ENCODE measurements at regions not wholly inside any gene's neighbourhood (a gene's known extent, or its start where the extent isn't known, plus 50 kb on each side); places are given as distances from the start of the nearest gene placed in this dataset.

GRCh38 chr6:12586721-12587480, 129.7 kb upstream of the PHACTR1 start:
- Mint-ChIP-seq H3K9me3 (no peaks in the 10 kb centered on the region), H3K4me3 (no peak overlapping the region), H3K27me3 (peaks cover 11% of the 10 kb centered on the region), H3K36me3 (ENCODE audit: low read depth) (no peaks in the 10 kb centered on the region), H3K4me1 (no peaks in the 10 kb centered on the region), H3K27ac (no peak overlapping the region)
- no peak for ATAC-seq (replicated peaks)

- H3K27ac Mint-ChIP-seq = no peak overlapping the region
- no peaks in the 10 kb centered on the region for H3K36me3 Mint-ChIP-seq (ENCODE audit: low read depth)
These were observed 125.7 kb upstream of the PHACTR1 start for GRCh38 chr6:12590901-12591300.

DNA sequence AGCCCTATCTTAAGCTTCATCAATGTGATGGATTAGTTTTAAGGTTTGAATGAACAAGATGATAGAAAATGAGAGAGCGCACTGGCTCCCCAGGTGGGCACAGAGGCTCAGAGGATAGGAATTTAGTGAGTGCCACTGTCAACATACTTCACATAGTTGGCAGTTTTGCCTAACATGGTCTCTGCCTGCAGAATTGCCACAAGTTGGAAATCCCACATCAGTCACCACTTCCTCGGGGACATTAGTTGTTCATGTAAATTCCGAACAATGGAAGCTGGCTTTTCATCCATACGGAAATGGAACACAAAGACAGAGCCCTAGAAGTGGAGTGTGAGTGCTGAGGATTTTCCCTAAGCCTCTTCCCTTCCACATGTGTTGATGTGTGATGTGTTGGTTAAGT, 123.9 kb upstream of the PHACTR1 start:
- Mint-ChIP-seq H3K4me1 (no peaks in the 10 kb centered on the region), H3K4me3 (no peak overlapping the region), H3K9me3 (no peaks in the 10 kb centered on the region), H3K27ac (no peak overlapping the region), H3K36me3 (ENCODE audit: low read depth) (no peaks in the 10 kb centered on the region), H3K27me3 (peaks cover 7% of the 10 kb centered on the region)
- no peak for ATAC-seq (replicated peaks)

More at GRCh38 chr6:12590901-12591300, 125.7 kb upstream of the PHACTR1 start:
- H3K27me3 Mint-ChIP-seq = peaks cover 7% of the 10 kb centered on the region
- H3K4me1 Mint-ChIP-seq = no peaks in the 10 kb centered on the region
- no peaks in the 10 kb centered on the region for H3K9me3 Mint-ChIP-seq
- ATAC-seq (replicated peaks) = no peak
- no peak overlapping the region for H3K4me3 Mint-ChIP-seq

GRCh38 chr6:12593771-12594529, 122.6 kb upstream of the PHACTR1 start:
- no peak for ATAC-seq (replicated peaks)

DNA sequence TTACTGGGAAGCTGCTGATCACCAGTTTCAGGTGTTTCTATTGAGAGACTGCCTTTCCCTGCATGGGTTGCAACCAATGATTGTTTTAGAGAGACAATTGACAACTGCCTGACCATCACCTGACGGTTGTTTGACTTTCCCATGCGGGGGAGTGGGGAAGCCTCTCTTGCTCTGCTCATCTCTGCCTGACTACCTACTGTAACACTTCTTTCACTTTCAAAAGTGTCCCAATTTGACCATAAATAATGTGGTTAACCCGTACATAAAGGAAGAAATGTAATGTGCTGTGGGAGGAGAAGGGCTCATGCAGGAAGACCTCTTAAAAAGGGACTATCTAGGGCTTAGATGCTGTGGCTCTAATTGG, 122.1 kb upstream of the PHACTR1 start:
- no peaks in the 10 kb centered on the region for H3K4me1 Mint-ChIP-seq

More at GRCh38 chr6:12593771-12594529, 122.6 kb upstream of the PHACTR1 start:
- no peaks in the 10 kb centered on the region for H3K36me3 Mint-ChIP-seq (ENCODE audit: low read depth)
- no peaks in the 10 kb centered on the region for H3K4me1 Mint-ChIP-seq
- no peak overlapping the region for H3K27ac Mint-ChIP-seq
- H3K27me3 Mint-ChIP-seq = peaks cover 7% of the 10 kb centered on the region
- no peak overlapping the region for H3K4me3 Mint-ChIP-seq
- H3K9me3 Mint-ChIP-seq = no peaks in the 10 kb centered on the region

DNA sequence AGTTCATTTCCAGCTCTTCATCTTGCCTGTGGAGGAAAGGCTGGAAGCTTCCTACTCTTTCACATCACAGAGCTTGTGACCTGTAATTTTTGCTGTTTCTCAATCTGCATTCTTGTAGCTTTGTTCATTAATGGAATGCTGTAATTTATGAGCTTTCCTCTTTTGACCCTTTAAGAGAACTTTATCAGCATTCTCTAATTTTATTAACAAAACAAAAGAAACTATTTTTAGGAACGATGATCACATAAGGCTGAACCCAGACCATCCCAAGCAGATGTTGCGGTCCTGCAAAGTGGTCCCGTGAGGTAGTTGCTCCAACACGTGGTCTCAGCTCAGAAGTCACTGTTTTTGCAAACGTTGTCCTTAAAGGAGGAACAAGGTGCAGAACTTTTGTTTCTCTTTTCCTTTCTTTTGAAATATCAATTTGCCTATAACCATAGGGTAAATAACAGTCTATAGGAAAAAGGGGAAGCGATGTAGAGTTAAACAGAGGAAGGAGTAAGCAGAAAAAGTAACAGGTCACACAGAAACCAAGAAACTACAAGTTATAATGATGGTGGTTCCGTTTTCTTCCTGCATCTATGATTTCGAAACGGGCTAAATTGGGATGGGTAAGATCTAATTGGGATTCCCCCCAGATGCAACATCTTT, 121.3 kb upstream of the PHACTR1 start:
- ATAC-seq (replicated peaks) = no peak
- Mint-ChIP-seq H3K4me3 (no peak overlapping the region), H3K4me1 (no peaks in the 10 kb centered on the region), H3K27ac (no peak overlapping the region), H3K36me3 (ENCODE audit: low read depth) (no peaks in the 10 kb centered on the region), H3K27me3 (peaks cover 12% of the 10 kb centered on the region), H3K9me3 (no peaks in the 10 kb centered on the region)

More for the DNA sequence above, 122.1 kb upstream of the PHACTR1 start:
- no peak for ATAC-seq (replicated peaks)
- H3K27me3 Mint-ChIP-seq = peaks cover 7% of the 10 kb centered on the region
- no peaks in the 10 kb centered on the region for H3K9me3 Mint-ChIP-seq
- no peaks in the 10 kb centered on the region for H3K36me3 Mint-ChIP-seq (ENCODE audit: low read depth)
- H3K4me3 Mint-ChIP-seq = no peak overlapping the region
- H3K27ac Mint-ChIP-seq = no peak overlapping the region

GRCh38 chr6:12596731-12597130, 119.8 kb upstream of the PHACTR1 start:
- H3K9me3 Mint-ChIP-seq = no peaks in the 10 kb centered on the region
- H3K4me1 Mint-ChIP-seq = no peaks in the 10 kb centered on the region
- no peaks in the 10 kb centered on the region for H3K36me3 Mint-ChIP-seq (ENCODE audit: low read depth)
- H3K4me3 Mint-ChIP-seq = no peak overlapping the region
- no peak overlapping the region for H3K27ac Mint-ChIP-seq
- H3K27me3 Mint-ChIP-seq = peaks cover 19% of the 10 kb centered on the region
- ATAC-seq (replicated peaks) = no peak

DNA sequence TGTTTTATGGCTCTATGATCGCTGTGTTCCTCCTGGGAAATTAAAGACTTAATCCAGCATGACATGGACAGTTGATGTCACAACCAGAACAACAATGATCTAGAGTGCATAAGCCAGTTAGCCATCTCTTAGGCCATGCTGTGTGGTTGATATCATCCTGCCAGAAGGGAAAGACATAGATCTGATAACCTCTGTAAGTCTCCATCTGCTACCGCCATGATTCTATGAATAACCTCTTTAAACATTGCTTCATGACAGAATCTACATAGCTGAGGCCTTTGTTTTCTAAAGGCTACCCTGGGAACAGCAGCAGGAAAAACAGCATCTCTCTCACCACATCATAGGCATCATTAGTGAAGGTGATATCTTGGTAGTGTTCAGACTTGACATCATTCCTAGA, 117.6 kb upstream of the PHACTR1 start:
- Mint-ChIP-seq H3K4me3 (no peak overlapping the region), H3K9me3 (no peaks in the 10 kb centered on the region), H3K27ac (no peak overlapping the region), H3K4me1 (no peaks in the 10 kb centered on the region), H3K27me3 (peaks cover 21% of the 10 kb centered on the region), H3K36me3 (ENCODE audit: low read depth) (no peaks in the 10 kb centered on the region)
- ATAC-seq (replicated peaks) = no peak

DNA sequence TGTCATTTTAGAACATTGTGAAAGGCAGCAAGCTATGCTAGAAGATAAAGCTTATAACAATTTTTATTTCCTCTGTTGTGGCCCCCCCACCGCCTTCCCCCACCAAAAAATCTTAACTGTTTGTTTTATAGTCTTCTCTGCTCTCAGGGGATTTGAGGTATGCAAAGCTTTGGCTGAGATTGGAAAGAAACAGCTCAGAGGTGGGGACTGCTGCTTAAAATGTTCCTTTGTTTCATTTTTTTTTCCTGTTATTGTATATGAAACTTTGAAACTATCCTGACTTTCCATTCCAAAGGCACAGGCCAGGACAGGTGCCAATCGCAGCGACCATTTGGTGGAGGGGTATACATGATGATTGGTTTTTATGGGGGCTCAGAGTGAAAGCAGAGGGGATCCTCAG, 114.7 kb upstream of the PHACTR1 start:
- no peak for ATAC-seq (replicated peaks)
- H3K9me3 Mint-ChIP-seq = no peaks in the 10 kb centered on the region
- no peak overlapping the region for H3K27ac Mint-ChIP-seq
- H3K4me3 Mint-ChIP-seq = no peak overlapping the region
- no peaks in the 10 kb centered on the region for H3K36me3 Mint-ChIP-seq (ENCODE audit: low read depth)
- no peaks in the 10 kb centered on the region for H3K4me1 Mint-ChIP-seq
- peaks cover 25% of the 10 kb centered on the region for H3K27me3 Mint-ChIP-seq

DNA sequence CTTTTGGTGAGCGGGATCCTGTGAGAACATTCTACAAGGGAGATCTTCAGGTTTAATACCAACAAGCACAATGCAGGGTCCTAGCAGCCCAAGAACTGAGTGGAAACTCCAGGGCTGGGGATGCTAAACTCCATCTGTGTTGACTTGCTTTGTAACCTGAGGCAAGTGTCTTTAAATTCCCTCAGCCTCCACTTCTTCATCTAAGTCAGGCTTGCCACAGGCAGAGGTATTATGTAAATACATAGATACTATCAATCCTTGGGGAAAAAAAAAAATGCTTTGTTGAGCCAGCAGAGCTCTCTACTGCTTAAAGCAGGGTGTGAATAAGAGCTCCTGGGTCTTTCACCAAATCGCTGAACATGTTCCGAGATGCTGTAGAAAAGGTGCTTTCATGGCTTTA, 114.2 kb upstream of the PHACTR1 start:
- Mint-ChIP-seq H3K9me3 (no peaks in the 10 kb centered on the region), H3K36me3 (ENCODE audit: low read depth) (no peaks in the 10 kb centered on the region), H3K27me3 (peaks cover 29% of the 10 kb centered on the region), H3K4me1 (no peaks in the 10 kb centered on the region), H3K4me3 (no peak overlapping the region), H3K27ac (no peak overlapping the region)
- no peak for ATAC-seq (replicated peaks)

DNA sequence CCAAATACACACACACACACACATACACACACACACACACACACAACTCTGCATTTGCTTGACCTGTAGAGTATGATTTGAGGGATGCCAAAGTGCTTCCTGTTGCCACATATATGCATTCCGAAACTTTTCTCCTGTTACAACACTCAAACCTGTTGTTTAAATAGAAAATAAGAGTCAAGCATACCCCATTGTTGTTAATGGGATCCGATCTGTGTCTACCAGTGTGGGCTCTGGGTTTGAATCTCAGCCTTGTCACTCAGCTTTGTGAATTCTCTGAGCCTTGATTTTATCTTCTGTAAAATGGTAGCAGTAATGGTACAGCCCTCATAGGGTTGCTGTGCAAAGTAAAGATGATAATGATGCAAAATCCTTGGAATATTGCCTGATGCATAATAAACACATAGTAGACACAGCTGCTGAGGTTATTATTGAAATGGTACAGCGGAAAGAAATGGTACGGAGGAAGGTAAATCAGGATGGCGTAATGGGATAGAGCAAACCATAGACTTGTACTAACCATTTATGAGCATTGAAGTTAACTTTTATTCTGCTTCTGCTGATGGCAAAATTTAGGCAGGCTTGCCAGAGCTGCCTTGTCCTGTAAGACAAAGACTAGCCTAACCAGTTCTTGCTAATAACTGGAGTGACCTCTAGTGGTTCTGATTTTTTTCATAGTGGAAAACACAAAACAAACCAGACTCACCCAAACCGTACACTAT, 113.5 kb upstream of the PHACTR1 start:
- no peaks in the 10 kb centered on the region for H3K36me3 Mint-ChIP-seq (ENCODE audit: low read depth)
- H3K27me3 Mint-ChIP-seq = peaks cover 31% of the 10 kb centered on the region
- H3K9me3 Mint-ChIP-seq = no peaks in the 10 kb centered on the region
- ATAC-seq (replicated peaks) = no peak
- H3K4me1 Mint-ChIP-seq = no peaks in the 10 kb centered on the region
- H3K4me3 Mint-ChIP-seq = no peak overlapping the region
- H3K27ac Mint-ChIP-seq = no peak overlapping the region

DNA sequence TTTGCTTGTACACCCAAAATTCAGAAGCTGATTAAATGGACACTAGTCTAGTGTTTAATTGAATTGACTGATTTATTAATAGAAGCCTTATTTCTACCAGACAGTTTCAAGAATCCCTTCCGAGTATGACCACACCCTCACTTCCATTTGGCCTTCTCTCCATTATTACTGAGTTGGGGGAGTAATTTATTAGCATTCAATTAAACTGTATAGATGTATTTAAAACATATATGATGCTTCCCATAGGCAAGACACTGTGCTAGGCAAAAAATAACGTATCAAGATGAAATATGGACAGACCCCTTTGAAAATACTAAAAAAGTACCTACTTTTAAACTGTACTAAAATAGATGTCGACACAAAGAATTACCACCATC, 112.9 kb upstream of the PHACTR1 start:
- H3K4me1 Mint-ChIP-seq = no peaks in the 10 kb centered on the region
- no peaks in the 10 kb centered on the region for H3K9me3 Mint-ChIP-seq
- H3K36me3 Mint-ChIP-seq (ENCODE audit: low read depth) = no peaks in the 10 kb centered on the region
- no peak overlapping the region for H3K4me3 Mint-ChIP-seq
- H3K27ac Mint-ChIP-seq = no peak overlapping the region
- peaks cover 31% of the 10 kb centered on the region for H3K27me3 Mint-ChIP-seq
- ATAC-seq (replicated peaks) = no peak

GRCh38 chr6:12605888-12606345, 110.7 kb upstream of the PHACTR1 start:
- H3K9me3 Mint-ChIP-seq = no peaks in the 10 kb centered on the region
- peaks cover 20% of the 10 kb centered on the region for H3K27me3 Mint-ChIP-seq
- peak; percentile 75 for ATAC-seq (replicated peaks)
- no peaks in the 10 kb centered on the region for H3K4me1 Mint-ChIP-seq
- H3K4me3 Mint-ChIP-seq = no peak overlapping the region
- no peak overlapping the region for H3K27ac Mint-ChIP-seq
- no peaks in the 10 kb centered on the region for H3K36me3 Mint-ChIP-seq (ENCODE audit: low read depth)

GRCh38 chr6:12606616-12607015, 110.0 kb upstream of the PHACTR1 start:
- Mint-ChIP-seq H3K36me3 (ENCODE audit: low read depth) (no peaks in the 10 kb centered on the region), H3K27ac (no peak overlapping the region), H3K4me3 (no peak overlapping the region), H3K9me3 (no peaks in the 10 kb centered on the region), H3K27me3 (peaks cover 22% of the 10 kb centered on the region), H3K4me1 (no peaks in the 10 kb centered on the region)
- no peak for ATAC-seq (replicated peaks)

Measured in activated T-helper 17 cell treated with anti-CD3 and anti-CD28 coated beads, Interleukin-2, amount 50 U/mL, for 72 hours (primary cell).